ENCODE measurements at regions not wholly inside any gene's neighbourhood (a gene's known extent, or its start where the extent isn't known, plus 50 kb on each side); places are given as distances from the start of the nearest gene placed in this dataset.

GRCh38 chr5:2432076-2432920 lies 319.2 kb downstream of the IRX2 start:
- no peak overlapping the region for H3K4me3 ChIP-seq (ENCODE audit: low read length)
- no peaks in the 10 kb centered on the region for H3K36me3 ChIP-seq (ENCODE audit: insufficient read depth, low read depth, low read length)
- no peaks in the 10 kb centered on the region for H3K27me3 ChIP-seq (ENCODE audit: insufficient read depth, low read length)
- peaks cover 12% of the 10 kb centered on the region for H3K9me3 ChIP-seq (ENCODE audit: insufficient read depth, low read depth, low read length)
- H3K9ac ChIP-seq (ENCODE audit: low read depth, low read length): no peak overlapping the region
- H3K27ac ChIP-seq (ENCODE audit: low read length): no peak overlapping the region
- H3K4me1 ChIP-seq (ENCODE audit: insufficient read depth, low read length): no peaks in the 10 kb centered on the region

- Histone ChIP-seq H3K27me3 (ENCODE audit: insufficient read depth, low read length) (no peaks in the 10 kb centered on the region), H3K27ac (ENCODE audit: low read length) (no peak overlapping the region), H3K9ac (ENCODE audit: low read depth, low read length) (no peak overlapping the region)
Observed at GRCh38 chr5:2430606-2431005, 320.9 kb downstream of the IRX2 start.

GRCh38 chr5:2427983-2428382 lies 323.5 kb downstream of the IRX2 start:
- no peaks in the 10 kb centered on the region for H3K4me1 ChIP-seq (ENCODE audit: insufficient read depth, low read length)
- H3K27me3 ChIP-seq (ENCODE audit: insufficient read depth, low read length): no peaks in the 10 kb centered on the region
- H3K9ac ChIP-seq (ENCODE audit: low read depth, low read length): no peak overlapping the region
- H3K9me3 ChIP-seq (ENCODE audit: insufficient read depth, low read depth, low read length): peaks cover 37% of the 10 kb centered on the region
- H3K4me3 ChIP-seq (ENCODE audit: low read length): no peak overlapping the region
- no peak overlapping the region for H3K27ac ChIP-seq (ENCODE audit: low read length)
- H3K36me3 ChIP-seq (ENCODE audit: insufficient read depth, low read depth, low read length): no peaks in the 10 kb centered on the region

More at GRCh38 chr5:2430606-2431005, 320.9 kb downstream of the IRX2 start:
- H3K9me3 ChIP-seq (ENCODE audit: insufficient read depth, low read depth, low read length): peaks cover 12% of the 10 kb centered on the region
- H3K36me3 ChIP-seq (ENCODE audit: insufficient read depth, low read depth, low read length): no peaks in the 10 kb centered on the region
- no peaks in the 10 kb centered on the region for H3K4me1 ChIP-seq (ENCODE audit: insufficient read depth, low read length)
- H3K4me3 ChIP-seq (ENCODE audit: low read length): no peak overlapping the region

- H3K27me3 ChIP-seq (ENCODE audit: insufficient read depth, low read length): no peaks in the 10 kb centered on the region
- no peak overlapping the region for H3K27ac ChIP-seq (ENCODE audit: low read length)
- no peaks in the 10 kb centered on the region for H3K36me3 ChIP-seq (ENCODE audit: insufficient read depth, low read depth, low read length)
- no peaks in the 10 kb centered on the region for H3K4me1 ChIP-seq (ENCODE audit: insufficient read depth, low read length)
- no peak overlapping the region for H3K4me3 ChIP-seq (ENCODE audit: low read length)
- no peak overlapping the region for H3K9ac ChIP-seq (ENCODE audit: low read depth, low read length)
- H3K9me3 ChIP-seq (ENCODE audit: insufficient read depth, low read depth, low read length): peaks cover 36% of the 10 kb centered on the region
Observed at GRCh38 chr5:2423634-2424033, 327.8 kb downstream of the IRX2 start.

- no peaks in the 10 kb centered on the region for H3K4me1 ChIP-seq (ENCODE audit: insufficient read depth, low read length)
- H3K27ac ChIP-seq (ENCODE audit: low read length): no peak overlapping the region
- H3K4me3 ChIP-seq (ENCODE audit: low read length): no peak overlapping the region
- no peaks in the 10 kb centered on the region for H3K36me3 ChIP-seq (ENCODE audit: insufficient read depth, low read depth, low read length)
- no peaks in the 10 kb centered on the region for H3K27me3 ChIP-seq (ENCODE audit: insufficient read depth, low read length)
- H3K9me3 ChIP-seq (ENCODE audit: insufficient read depth, low read depth, low read length): peaks cover 8% of the 10 kb centered on the region; the same call in 1 of the 2 replicates
- no peak overlapping the region for H3K9ac ChIP-seq (ENCODE audit: low read depth, low read length)
Observed at GRCh38 chr5:2417301-2417700, 334.2 kb downstream of the IRX2 start.

GRCh38 chr5:2415678-2416077 lies 335.8 kb downstream of the IRX2 start:
- no peaks in the 10 kb centered on the region for H3K4me1 ChIP-seq (ENCODE audit: insufficient read depth, low read length)
- no peak overlapping the region for H3K4me3 ChIP-seq (ENCODE audit: low read length)
- H3K9me3 ChIP-seq (ENCODE audit: insufficient read depth, low read depth, low read length): no peaks in the 10 kb centered on the region
- no peaks in the 10 kb centered on the region for H3K36me3 ChIP-seq (ENCODE audit: insufficient read depth, low read depth, low read length)
- H3K9ac ChIP-seq (ENCODE audit: low read depth, low read length): no peak overlapping the region
- no peaks in the 10 kb centered on the region for H3K27me3 ChIP-seq (ENCODE audit: insufficient read depth, low read length)
- no peak overlapping the region for H3K27ac ChIP-seq (ENCODE audit: low read length)

- Histone ChIP-seq H3K36me3 (ENCODE audit: insufficient read depth, low read depth, low read length) (no peaks in the 10 kb centered on the region), H3K9ac (ENCODE audit: low read depth, low read length) (no peak overlapping the region), H3K4me1 (ENCODE audit: insufficient read depth, low read length) (no peaks in the 10 kb centered on the region), H3K27ac (ENCODE audit: low read length) (no peak overlapping the region), H3K4me3 (ENCODE audit: low read length) (no peak overlapping the region), H3K27me3 (ENCODE audit: insufficient read depth, low read length) (no peaks in the 10 kb centered on the region), H3K9me3 (ENCODE audit: insufficient read depth, low read depth, low read length) (no peaks in the 10 kb centered on the region)
Observed at GRCh38 chr5:2410451-2410850, 341.0 kb downstream of the IRX2 start.

GRCh38 chr5:2403296-2403695 lies 348.2 kb downstream of the IRX2 start:
- Histone ChIP-seq H3K4me1 (ENCODE audit: insufficient read depth, low read length) (no peaks in the 10 kb centered on the region), H3K9me3 (ENCODE audit: insufficient read depth, low read depth, low read length) (peaks cover 10% of the 10 kb centered on the region), H3K36me3 (ENCODE audit: insufficient read depth, low read depth, low read length) (no peaks in the 10 kb centered on the region), H3K9ac (ENCODE audit: low read depth, low read length) (no peak overlapping the region), H3K4me3 (ENCODE audit: low read length) (no peak overlapping the region), H3K27ac (ENCODE audit: low read length) (no peak overlapping the region), H3K27me3 (ENCODE audit: insufficient read depth, low read length) (no peaks in the 10 kb centered on the region)

GRCh38 chr5:2399804-2400203 lies 351.7 kb downstream of the IRX2 start:
- Histone ChIP-seq H3K4me3 (ENCODE audit: low read length) (no peak overlapping the region), H3K27ac (ENCODE audit: low read length) (no peak overlapping the region), H3K9ac (ENCODE audit: low read depth, low read length) (no peak overlapping the region), H3K4me1 (ENCODE audit: insufficient read depth, low read length) (no peaks in the 10 kb centered on the region), H3K27me3 (ENCODE audit: insufficient read depth, low read length) (no peaks in the 10 kb centered on the region), H3K36me3 (ENCODE audit: insufficient read depth, low read depth, low read length) (no peaks in the 10 kb centered on the region), H3K9me3 (ENCODE audit: insufficient read depth, low read depth, low read length) (peaks cover 10% of the 10 kb centered on the region)

GRCh38 chr5:2399096-2399495 lies 352.4 kb downstream of the IRX2 start:
- Histone ChIP-seq H3K4me3 (ENCODE audit: low read length) (no peak overlapping the region), H3K4me1 (ENCODE audit: insufficient read depth, low read length) (no peaks in the 10 kb centered on the region), H3K27ac (ENCODE audit: low read length) (no peak overlapping the region), H3K9ac (ENCODE audit: low read depth, low read length) (no peak overlapping the region), H3K36me3 (ENCODE audit: insufficient read depth, low read depth, low read length) (no peaks in the 10 kb centered on the region), H3K27me3 (ENCODE audit: insufficient read depth, low read length) (no peaks in the 10 kb centered on the region), H3K9me3 (ENCODE audit: insufficient read depth, low read depth, low read length) (peaks cover 10% of the 10 kb centered on the region)

GRCh38 chr5:2393556-2393955 lies 357.9 kb downstream of the IRX2 start:
- no peaks in the 10 kb centered on the region for H3K36me3 ChIP-seq (ENCODE audit: insufficient read depth, low read depth, low read length)
- H3K4me3 ChIP-seq (ENCODE audit: low read length): no peak overlapping the region
- no peaks in the 10 kb centered on the region for H3K27me3 ChIP-seq (ENCODE audit: insufficient read depth, low read length)
- H3K27ac ChIP-seq (ENCODE audit: low read length): no peak overlapping the region
- no peaks in the 10 kb centered on the region for H3K9me3 ChIP-seq (ENCODE audit: insufficient read depth, low read depth, low read length)
- no peak overlapping the region for H3K9ac ChIP-seq (ENCODE audit: low read depth, low read length)
- H3K4me1 ChIP-seq (ENCODE audit: insufficient read depth, low read length): no peaks in the 10 kb centered on the region

- Histone ChIP-seq H3K27me3 (ENCODE audit: insufficient read depth, low read length) (no peaks in the 10 kb centered on the region), H3K9me3 (ENCODE audit: insufficient read depth, low read depth, low read length) (no peaks in the 10 kb centered on the region), H3K9ac (ENCODE audit: low read depth, low read length) (no peak overlapping the region), H3K4me1 (ENCODE audit: insufficient read depth, low read length) (no peaks in the 10 kb centered on the region), H3K27ac (ENCODE audit: low read length) (no peak overlapping the region), H3K4me3 (ENCODE audit: low read length) (no peak overlapping the region), H3K36me3 (ENCODE audit: insufficient read depth, low read depth, low read length) (no peaks in the 10 kb centered on the region)
Observed at GRCh38 chr5:2391566-2391965, 359.9 kb downstream of the IRX2 start.

Measured in iPS-20b (cell line).